HFFc6 (cell line): ENCODE measurements at regions not wholly inside any gene's neighbourhood (a gene's known extent, or its start where the extent isn't known, plus 50 kb on each side); places are given as distances from the start of the nearest gene placed in this dataset.

Source experiments
- DNase-seq: peaks from one replicate; pipeline ENCODE4 v3.0.0-alpha.2; 2018
- H3K27ac Mint-ChIP-seq: 2 replicates; pipeline ENCODE4 v1.8.0; 2020; ENCODE audit warnings: mild to moderate bottlenecking, mixed read lengths
- H3K27me3 Mint-ChIP-seq: 2 replicates; pipeline ENCODE4 v1.8.0; 2021; ENCODE audit warnings: mild to moderate bottlenecking, moderate library complexity, mixed read lengths; ENCODE audit not compliant: insufficient read depth
- H3K36me3 Mint-ChIP-seq: 2 replicates; pipeline ENCODE4 v1.8.0; 2021; ENCODE audit warnings: low read depth, mixed read lengths
- H3K4me1 Mint-ChIP-seq: 2 replicates; pipeline ENCODE4 v1.8.0; 2020; ENCODE audit warnings: low read depth, mixed read lengths
- H3K4me3 Mint-ChIP-seq: 2 replicates; pipeline ENCODE4 v1.8.0; 2020; ENCODE audit warnings: mild to moderate bottlenecking, moderate library complexity, mixed read lengths
- H3K9me3 Mint-ChIP-seq: 2 replicates; pipeline ENCODE4 v1.8.0; 2020; ENCODE audit warnings: mild to moderate bottlenecking, mixed read lengths
- CTCF ChIP-seq: fragments of 200-600 bp; sonication (generic); IDR thresholded peaks from 2 replicates; pipeline ENCODE4 v1.5.0; 2021; ENCODE audit warnings: antibody characterized with exemption, mild to moderate bottlenecking

- DNase-seq, result no peak
- Mint-ChIP-seq H3K4me3 (no peak overlapping the region), H3K36me3 (no peaks in the 10 kb centered on the region), H3K4me1 (no peaks in the 10 kb centered on the region), H3K27ac (no peak overlapping the region), H3K27me3 (peaks cover 3% of the 10 kb centered on the region; the same call in 1 of the 2 replicates), H3K9me3 (peaks cover 48% of the 10 kb centered on the region)
- TF ChIP-seq CTCF, result no peak
Observed at GRCh38 chr6:170151321-170151771, 139.5 kb downstream of the DLL1 start.

- TF ChIP-seq CTCF, result no peak
- no peak overlapping the region for H3K4me3 Mint-ChIP-seq
- no peak for DNase-seq
- H3K9me3 Mint-ChIP-seq, result peaks cover 43% of the 10 kb centered on the region
- no peaks in the 10 kb centered on the region for H3K4me1 Mint-ChIP-seq
- H3K36me3 Mint-ChIP-seq, result no peaks in the 10 kb centered on the region
- no peak overlapping the region for H3K27ac Mint-ChIP-seq
- peaks cover 3% of the 10 kb centered on the region; the same call in 1 of the 2 replicates for H3K27me3 Mint-ChIP-seq
Observed at GRCh38 chr6:170150590-170150945, 140.3 kb downstream of the DLL1 start.

- no peak for TF ChIP-seq CTCF
- Mint-ChIP-seq H3K27ac (no peak overlapping the region), H3K27me3 (peaks cover 3% of the 10 kb centered on the region; the same call in 1 of the 2 replicates), H3K4me1 (no peaks in the 10 kb centered on the region), H3K36me3 (0 out of 2 replicates have a peak, but pooled peaks cover 1% of the 10 kb centered on the region), H3K4me3 (no peak overlapping the region), H3K9me3 (peaks cover 45% of the 10 kb centered on the region)
- no peak for DNase-seq
Observed at GRCh38 chr6:170149681-170150589, 140.9 kb downstream of the DLL1 start.

GRCh38 chr6:170148709-170149470 lies 142.0 kb downstream of the DLL1 start:
- Mint-ChIP-seq H3K9me3 (peaks cover 49% of the 10 kb centered on the region), H3K27me3 (peaks cover 1% of the 10 kb centered on the region; the same call in 1 of the 2 replicates), H3K27ac (no peak overlapping the region), H3K4me3 (no peak overlapping the region), H3K4me1 (no peaks in the 10 kb centered on the region), H3K36me3 (0 out of 2 replicates have a peak, but pooled peaks cover 6% of the 10 kb centered on the region)
- no peak for TF ChIP-seq CTCF
- DNase-seq, result no peak

GRCh38 chr6:170147832-170148708 lies 142.8 kb downstream of the DLL1 start:
- Mint-ChIP-seq H3K36me3 (0 out of 2 replicates have a peak, but pooled peaks cover 6% of the 10 kb centered on the region), H3K27ac (no peak overlapping the region), H3K27me3 (peaks cover 1% of the 10 kb centered on the region; the same call in 1 of the 2 replicates), H3K4me3 (no peak overlapping the region), H3K4me1 (no peaks in the 10 kb centered on the region), H3K9me3 (peaks cover 49% of the 10 kb centered on the region)
- no peak for DNase-seq
- TF ChIP-seq CTCF, result no peak
